Thoracic aorta (tissue), 2 donors: ENCODE measurements at regions not wholly inside any gene's neighbourhood (a gene's known extent, or its start where the extent isn't known, plus 50 kb on each side); places are given as distances from the start of the nearest gene placed in this dataset.

Experiments used
- ATAC-seq: fragments of 150-250 bp; one replicate; pipeline ENCODE4 v1.8.0; 2017; ENCODE audit warnings: low read depth; ENCODE audit not compliant: insufficient number of reproducible peaks, low FRiP score
- DNase-seq: peaks from one replicate; pipeline ENCODE4 v3.0.0-alpha.2; 2020; ENCODE audit warnings: low spot score
- H3K27ac ChIP-seq, 2 donors: fragments of 200-600 bp; sonication (generic); 1 replicate in 1 of 2; 2 replicates in 1 of 2; pipeline ENCODE4 v1.5.1; 2016; ENCODE audit warnings: mild to moderate bottlenecking in 2 of 2, moderate library complexity in 2 of 2
- H3K27me3 ChIP-seq: fragments of 200-600 bp; sonication (generic); replicated peaks from 2 replicates; pipeline ENCODE4 v1.6.0; 2016; ENCODE audit warnings: mild to moderate bottlenecking; ENCODE audit not compliant: insufficient read depth
- H3K36me3 ChIP-seq: fragments of 200-600 bp; sonication (generic); one replicate; pipeline ENCODE4 v1.5.1; 2016
- H3K4me1 ChIP-seq, 2 donors: fragments of 200-600 bp; sonication (generic); 1 replicate in 1 of 2; 2 replicates in 1 of 2; pipeline versions ENCODE4 v1.5.1 to v1.6.0; 2016; ENCODE audit warnings: low read depth in 2 of 2, mild to moderate bottlenecking in 1 of 2; ENCODE audit not compliant: control insufficient read depth in 1 of 2
- H3K4me3 ChIP-seq: fragments of 200-600 bp; sonication (generic); 2 replicates; pipeline ENCODE4 v1.5.1; 2016; ENCODE audit warnings: mild to moderate bottlenecking
- H3K9me3 ChIP-seq: fragments of 200-600 bp; sonication (generic); 2 replicates; pipeline ENCODE4 v1.5.1; 2016
- TF ChIP-seq, protein P1 (sequence below): fragments of 200-600 bp; sonication (generic); IDR thresholded peaks from one replicate; pipeline ENCODE4 v1.5.1; 2019; ENCODE audit warnings: antibody characterized with exemption

DNA sequence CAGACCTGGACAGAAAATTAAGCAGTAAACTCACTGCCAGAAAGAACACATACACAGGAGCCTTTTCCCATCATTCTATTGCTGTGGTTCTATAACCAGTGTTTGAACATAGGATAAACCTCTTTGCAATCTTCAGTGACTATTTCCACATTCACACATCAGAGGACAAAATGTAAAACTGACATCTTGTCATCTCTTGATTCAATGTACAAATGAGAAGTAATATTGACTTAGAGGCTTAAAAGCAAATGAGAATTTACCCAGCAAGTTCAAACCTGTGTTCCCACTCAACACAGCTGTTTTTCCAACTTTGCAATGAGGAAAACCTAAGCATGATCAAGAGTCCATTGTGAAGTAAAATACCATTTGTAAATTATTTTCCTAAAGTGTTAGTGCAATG lies 307.1 kb upstream of the CPXCR1 start:
- Histone ChIP-seq H3K27ac (no peak overlapping the region), H3K9me3 (no peaks in the 10 kb centered on the region), H3K27me3 (no peaks in the 10 kb centered on the region), H3K4me3 (no peak overlapping the region), H3K36me3 (no peaks in the 10 kb centered on the region), H3K4me1 (no peaks in the 10 kb centered on the region)
- DNase-seq (no peak), ATAC-seq (no peak)
- TF ChIP-seq, protein P1, sequence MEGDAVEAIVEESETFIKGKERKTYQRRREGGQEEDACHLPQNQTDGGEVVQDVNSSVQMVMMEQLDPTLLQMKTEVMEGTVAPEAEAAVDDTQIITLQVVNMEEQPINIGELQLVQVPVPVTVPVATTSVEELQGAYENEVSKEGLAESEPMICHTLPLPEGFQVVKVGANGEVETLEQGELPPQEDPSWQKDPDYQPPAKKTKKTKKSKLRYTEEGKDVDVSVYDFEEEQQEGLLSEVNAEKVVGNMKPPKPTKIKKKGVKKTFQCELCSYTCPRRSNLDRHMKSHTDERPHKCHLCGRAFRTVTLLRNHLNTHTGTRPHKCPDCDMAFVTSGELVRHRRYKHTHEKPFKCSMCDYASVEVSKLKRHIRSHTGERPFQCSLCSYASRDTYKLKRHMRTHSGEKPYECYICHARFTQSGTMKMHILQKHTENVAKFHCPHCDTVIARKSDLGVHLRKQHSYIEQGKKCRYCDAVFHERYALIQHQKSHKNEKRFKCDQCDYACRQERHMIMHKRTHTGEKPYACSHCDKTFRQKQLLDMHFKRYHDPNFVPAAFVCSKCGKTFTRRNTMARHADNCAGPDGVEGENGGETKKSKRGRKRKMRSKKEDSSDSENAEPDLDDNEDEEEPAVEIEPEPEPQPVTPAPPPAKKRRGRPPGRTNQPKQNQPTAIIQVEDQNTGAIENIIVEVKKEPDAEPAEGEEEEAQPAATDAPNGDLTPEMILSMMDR, result no peak
